ENCODE measurements at regions not wholly inside any gene's neighbourhood (a gene's known extent, or its start where the extent isn't known, plus 50 kb on each side); places are given as distances from the start of the nearest gene placed in this dataset.

DNA sequence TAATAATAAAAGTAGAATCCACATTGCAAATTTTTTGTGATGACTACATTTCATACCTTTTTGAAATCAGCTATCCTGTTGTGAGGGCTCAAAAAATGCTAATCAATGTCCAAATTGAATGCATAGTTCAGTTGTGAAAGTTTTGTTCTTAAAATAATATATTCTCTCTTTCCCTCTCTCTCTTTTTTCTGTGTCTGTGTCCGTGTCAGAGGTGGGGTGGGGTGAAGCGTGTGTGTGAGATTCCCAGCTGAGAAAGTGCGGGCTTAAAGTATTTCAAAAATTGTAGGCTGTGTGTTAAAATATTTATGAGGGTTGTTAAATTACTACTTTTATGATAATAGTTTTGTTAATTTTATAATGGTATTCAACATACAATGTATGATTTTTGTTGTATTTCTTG is 388.0 kb upstream of the LRRTM4 start:
- TF ChIP-seq, protein P1, sequence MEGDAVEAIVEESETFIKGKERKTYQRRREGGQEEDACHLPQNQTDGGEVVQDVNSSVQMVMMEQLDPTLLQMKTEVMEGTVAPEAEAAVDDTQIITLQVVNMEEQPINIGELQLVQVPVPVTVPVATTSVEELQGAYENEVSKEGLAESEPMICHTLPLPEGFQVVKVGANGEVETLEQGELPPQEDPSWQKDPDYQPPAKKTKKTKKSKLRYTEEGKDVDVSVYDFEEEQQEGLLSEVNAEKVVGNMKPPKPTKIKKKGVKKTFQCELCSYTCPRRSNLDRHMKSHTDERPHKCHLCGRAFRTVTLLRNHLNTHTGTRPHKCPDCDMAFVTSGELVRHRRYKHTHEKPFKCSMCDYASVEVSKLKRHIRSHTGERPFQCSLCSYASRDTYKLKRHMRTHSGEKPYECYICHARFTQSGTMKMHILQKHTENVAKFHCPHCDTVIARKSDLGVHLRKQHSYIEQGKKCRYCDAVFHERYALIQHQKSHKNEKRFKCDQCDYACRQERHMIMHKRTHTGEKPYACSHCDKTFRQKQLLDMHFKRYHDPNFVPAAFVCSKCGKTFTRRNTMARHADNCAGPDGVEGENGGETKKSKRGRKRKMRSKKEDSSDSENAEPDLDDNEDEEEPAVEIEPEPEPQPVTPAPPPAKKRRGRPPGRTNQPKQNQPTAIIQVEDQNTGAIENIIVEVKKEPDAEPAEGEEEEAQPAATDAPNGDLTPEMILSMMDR (conservative IDR thresholded peaks at IDR 0.05), result no peak
- TF ChIP-seq ZFX (IDR thresholded peaks at IDR 0.05), result no peak
